Left lung (tissue), 4 donors: ENCODE measurements at regions not wholly inside any gene's neighbourhood (a gene's known extent, or its start where the extent isn't known, plus 50 kb on each side); places are given as distances from the start of the nearest gene placed in this dataset.

Experiments
- ATAC-seq: fragments of 200-7000 bp; cut with Tn5 transposase; one replicate; pipeline ENCODE4 v1.9.1; 2020; ENCODE audit warnings: moderate library complexity
- DNase-seq, 4 donors: peaks; one replicate each; pipeline ENCODE4 v3.0.0-alpha.2; 2013 to 2020
- H3K27ac ChIP-seq, 2 donors: fragments of 200-600 bp; sonication (generic) in 1 of 2; one replicate each; pipeline versions ENCODE4 v1.5.0 to v1.8.0; 2020 to 2021
- H3K27me3 ChIP-seq, 2 donors: fragments of 200-600 bp; sonication (generic) in 1 of 2; one replicate each; pipeline versions ENCODE4 v1.5.0 to v1.8.0; 2020 to 2021
- H3K36me3 ChIP-seq, 2 donors: fragments of 200-600 bp; sonication (generic) in 1 of 2; one replicate each; pipeline versions ENCODE4 v1.5.0 to v1.8.0; 2020 to 2021
- H3K4me1 ChIP-seq, 2 donors: fragments of 200-600 bp; one replicate each; pipeline ENCODE4 v1.8.0; 2021
- H3K4me3 ChIP-seq, 2 donors: fragments of 200-600 bp; sonication (generic) in 1 of 2; one replicate each; pipeline versions ENCODE4 v1.5.0 to v1.8.0; 2020 to 2021; ENCODE audit warnings: mild to moderate bottlenecking in 1 of 2
- H3K9me3 ChIP-seq, 2 donors: fragments of 200-600 bp; sonication (generic) in 1 of 2; one replicate each; pipeline versions ENCODE4 v1.5.0 to v1.8.0; 2020 to 2021
- intact Hi-C, 2 donors: fragments of 100-400 bp; cut with DNase I; formaldehyde crosslinking; loops; one replicate each; pipeline versions ENCODE4 v1.11.2 to v1.14.2; 2022
- TF ChIP-seq, protein P1 (sequence below), 2 donors: fragments of 200-600 bp; sonication (generic) in 1 of 2; IDR thresholded peaks; one replicate each; pipeline versions ENCODE4 v1.5.0 to v1.8.0; 2021; ENCODE audit warnings: antibody characterized with exemption in 2 of 2
- donor health status: DM: no; HTN: yes; CAD: no.
- donor health status: DM: no; HTN: no; CAD: no.

DNA sequence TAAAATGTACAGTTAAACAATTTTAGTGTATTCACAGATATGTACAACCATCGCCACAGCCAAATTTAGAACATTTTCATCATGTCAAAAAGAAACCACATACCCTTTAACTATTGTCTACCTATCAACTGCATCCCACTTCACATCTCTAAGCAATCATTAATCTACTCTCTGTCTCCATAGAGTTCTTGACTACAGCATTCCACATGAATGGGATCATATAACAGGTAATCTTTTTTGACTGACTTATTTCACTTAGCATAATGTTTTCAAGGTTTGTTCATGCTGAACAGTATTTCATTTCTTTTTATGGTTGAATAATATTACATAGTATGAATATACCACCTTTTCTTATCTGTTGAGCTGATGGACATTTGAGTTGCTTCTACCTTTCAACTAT is 281.4 kb upstream of the EDA2R start:
- intact Hi-C loops = no loop called here
- TF ChIP-seq, protein P1, sequence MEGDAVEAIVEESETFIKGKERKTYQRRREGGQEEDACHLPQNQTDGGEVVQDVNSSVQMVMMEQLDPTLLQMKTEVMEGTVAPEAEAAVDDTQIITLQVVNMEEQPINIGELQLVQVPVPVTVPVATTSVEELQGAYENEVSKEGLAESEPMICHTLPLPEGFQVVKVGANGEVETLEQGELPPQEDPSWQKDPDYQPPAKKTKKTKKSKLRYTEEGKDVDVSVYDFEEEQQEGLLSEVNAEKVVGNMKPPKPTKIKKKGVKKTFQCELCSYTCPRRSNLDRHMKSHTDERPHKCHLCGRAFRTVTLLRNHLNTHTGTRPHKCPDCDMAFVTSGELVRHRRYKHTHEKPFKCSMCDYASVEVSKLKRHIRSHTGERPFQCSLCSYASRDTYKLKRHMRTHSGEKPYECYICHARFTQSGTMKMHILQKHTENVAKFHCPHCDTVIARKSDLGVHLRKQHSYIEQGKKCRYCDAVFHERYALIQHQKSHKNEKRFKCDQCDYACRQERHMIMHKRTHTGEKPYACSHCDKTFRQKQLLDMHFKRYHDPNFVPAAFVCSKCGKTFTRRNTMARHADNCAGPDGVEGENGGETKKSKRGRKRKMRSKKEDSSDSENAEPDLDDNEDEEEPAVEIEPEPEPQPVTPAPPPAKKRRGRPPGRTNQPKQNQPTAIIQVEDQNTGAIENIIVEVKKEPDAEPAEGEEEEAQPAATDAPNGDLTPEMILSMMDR (IDR thresholded peaks at IDR 0.05) = no peak
- ATAC-seq = no peak
- H3K9me3 ChIP-seq = no peaks in the 10 kb centered on the region
- no peaks in the 10 kb centered on the region for H3K36me3 ChIP-seq
- no peaks in the 10 kb centered on the region for H3K27me3 ChIP-seq
- H3K4me3 ChIP-seq = no peak overlapping the region
- H3K4me1 ChIP-seq = no peaks in the 10 kb centered on the region
- DNase-seq = no peak
- no peak overlapping the region for H3K27ac ChIP-seq

DNA sequence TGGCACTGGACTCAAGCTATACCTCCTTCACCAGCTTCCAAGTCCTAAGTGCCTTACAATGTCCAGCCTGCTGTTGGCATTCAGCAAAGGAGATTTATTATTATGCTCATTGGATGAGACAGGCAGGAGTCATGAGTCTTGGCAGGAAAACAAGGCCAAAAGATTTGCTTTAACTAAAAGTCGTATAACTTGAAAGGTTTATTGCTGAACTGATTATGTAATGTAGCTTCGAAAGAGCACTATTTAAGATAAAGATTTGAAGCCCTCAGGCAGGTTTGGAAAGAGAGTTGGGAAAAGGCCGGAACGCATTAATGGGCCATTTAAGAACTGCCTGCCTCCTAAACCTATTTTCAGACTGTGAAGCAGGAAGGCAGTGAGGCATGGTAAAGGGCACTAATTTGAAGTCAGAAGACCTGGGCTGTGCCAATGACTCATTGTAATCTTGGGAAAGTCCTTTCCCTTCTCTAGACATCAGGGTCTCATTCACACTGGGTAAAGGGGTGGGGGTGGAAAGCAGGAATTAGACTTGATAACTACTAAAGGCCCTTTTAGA is 280.5 kb upstream of the EDA2R start:
- Histone ChIP-seq H3K27me3 (no peaks in the 10 kb centered on the region), H3K27ac (no peak overlapping the region), H3K9me3 (no peaks in the 10 kb centered on the region), H3K4me3 (no peak overlapping the region), H3K36me3 (no peaks in the 10 kb centered on the region), H3K4me1 (no peaks in the 10 kb centered on the region)
- TF ChIP-seq, protein P1 (IDR thresholded peaks at IDR 0.05) = no peak
- ATAC-seq (no peak), DNase-seq (no peak)
- intact Hi-C loops = no loop called here

DNA sequence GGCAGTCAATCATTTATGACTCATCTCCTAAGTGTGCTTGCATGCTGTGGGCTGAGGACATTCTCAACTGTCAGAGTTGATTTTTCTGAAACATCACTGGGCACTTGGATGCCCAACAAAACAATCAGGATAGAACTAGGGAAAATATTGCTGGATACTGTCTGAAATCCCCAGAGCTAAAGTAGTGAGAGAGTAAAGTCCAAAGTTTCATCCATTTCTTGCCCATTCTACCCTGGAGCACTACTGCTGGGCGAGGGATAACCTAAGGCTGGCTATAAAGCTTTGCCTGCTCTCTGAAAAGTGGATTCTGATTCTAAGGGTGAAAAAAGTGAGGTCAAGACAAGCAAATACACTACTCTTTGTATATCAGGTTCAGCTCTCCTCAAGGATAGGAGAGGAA is 279.6 kb upstream of the EDA2R start:
- Histone ChIP-seq H3K4me1 (no peaks in the 10 kb centered on the region), H3K9me3 (no peaks in the 10 kb centered on the region), H3K27me3 (no peaks in the 10 kb centered on the region), H3K4me3 (no peak overlapping the region), H3K36me3 (no peaks in the 10 kb centered on the region), H3K27ac (no peak overlapping the region)
- TF ChIP-seq, protein P1 (IDR thresholded peaks at IDR 0.05) = no peak
- no peak for DNase-seq
- no peak for ATAC-seq
- intact Hi-C loops = no loop called here

DNA sequence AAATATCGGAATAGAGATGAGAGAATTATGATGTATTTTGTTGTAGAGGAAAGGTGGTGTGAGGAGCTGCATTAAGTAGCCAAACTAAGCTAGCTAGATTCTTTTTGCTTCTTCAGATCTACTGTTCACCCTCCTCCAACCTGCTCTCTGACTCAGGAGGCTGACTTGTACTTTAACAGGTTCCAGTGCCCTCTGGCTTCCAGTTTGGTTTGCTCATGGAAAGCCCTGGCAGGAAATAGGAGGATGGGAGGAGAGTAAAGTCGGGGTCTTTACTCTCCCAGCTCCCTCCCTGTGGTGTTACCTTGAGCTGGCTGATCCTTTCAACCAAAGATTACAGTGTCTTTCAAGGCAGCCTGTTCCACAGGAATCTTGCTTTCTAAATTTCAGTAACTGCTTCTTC is 277.0 kb upstream of the EDA2R start:
- Histone ChIP-seq H3K9me3 (no peaks in the 10 kb centered on the region), H3K27ac (no peak overlapping the region), H3K27me3 (no peaks in the 10 kb centered on the region), H3K4me3 (no peak overlapping the region), H3K4me1 (no peaks in the 10 kb centered on the region), H3K36me3 (no peaks in the 10 kb centered on the region)
- intact Hi-C loops = no loop called here
- ATAC-seq = no peak
- no peak for DNase-seq
- TF ChIP-seq, protein P1 (IDR thresholded peaks at IDR 0.05) = no peak

DNA sequence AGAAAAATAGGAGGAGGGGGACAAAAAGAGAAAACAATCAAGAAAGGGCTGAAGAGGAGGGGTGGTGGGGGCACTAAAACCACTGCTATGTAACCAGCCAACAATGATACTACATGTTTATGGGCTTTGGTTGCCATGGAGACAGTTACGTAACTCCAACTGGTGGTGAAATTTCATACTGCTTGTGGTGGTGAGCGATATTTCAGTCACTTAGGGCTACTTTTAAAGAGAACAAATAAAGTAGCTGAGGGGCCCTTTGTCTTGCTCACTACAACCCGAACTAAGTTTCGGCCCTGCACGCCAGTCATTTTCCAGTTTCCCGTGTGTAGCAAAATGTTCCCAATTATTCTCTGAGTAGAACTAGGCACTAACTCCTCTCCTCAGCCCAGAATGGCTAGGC is 275.2 kb upstream of the EDA2R start:
- no peaks in the 10 kb centered on the region for H3K4me1 ChIP-seq
- no peak overlapping the region for H3K27ac ChIP-seq
- H3K4me3 ChIP-seq = no peak overlapping the region
- DNase-seq (peak in 2 of 4 donors; percentile 12 to 58), ATAC-seq (peak; percentile 81)
- TF ChIP-seq, protein P1 (IDR thresholded peaks at IDR 0.05) = no peak
- no peaks in the 10 kb centered on the region for H3K36me3 ChIP-seq
- H3K9me3 ChIP-seq = no peaks in the 10 kb centered on the region
- intact Hi-C loops = no loop called here
- H3K27me3 ChIP-seq = no peaks in the 10 kb centered on the region
